GM10847 (cell line): ENCODE measurements at regions not wholly inside any gene's neighbourhood (a gene's known extent, or its start where the extent isn't known, plus 50 kb on each side); places are given as distances from the start of the nearest gene placed in this dataset.

Experiments used
- POLR2A ChIP-seq: IDR thresholded peaks from 2 replicates; pipeline ENCODE4 v1.6.1; 2011; ENCODE audit not compliant: insufficient read length; ENCODE audit errors: extremely low read depth

DNA sequence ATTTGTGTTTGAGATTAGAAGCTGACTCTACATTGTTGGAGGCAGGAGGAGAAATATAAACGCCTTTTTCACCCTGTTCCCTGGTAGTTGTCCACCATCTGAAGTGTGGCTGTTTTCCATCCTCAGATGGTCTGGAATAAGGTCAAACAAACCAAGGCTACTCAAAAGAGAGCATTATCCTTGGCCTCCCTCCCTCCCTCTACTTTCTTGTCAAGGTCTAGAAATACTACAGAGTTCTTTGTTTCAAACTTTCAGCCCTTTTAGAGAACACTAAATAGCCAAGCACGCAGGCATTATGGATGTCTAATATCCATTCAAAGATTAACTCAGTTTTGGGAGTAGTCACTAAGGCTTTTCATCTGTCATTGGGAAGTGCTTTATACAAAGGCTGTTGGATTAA lies 215.8 kb upstream of the ITGA4 start:
- TF ChIP-seq POLR2A = no peak

- no peak for TF ChIP-seq POLR2A
These were observed 215.4 kb upstream of the ITGA4 start for GRCh38 chr2:181241797-181242196.

- no peak for TF ChIP-seq POLR2A
These were observed 214.9 kb upstream of the ITGA4 start for GRCh38 chr2:181242262-181242661.

DNA sequence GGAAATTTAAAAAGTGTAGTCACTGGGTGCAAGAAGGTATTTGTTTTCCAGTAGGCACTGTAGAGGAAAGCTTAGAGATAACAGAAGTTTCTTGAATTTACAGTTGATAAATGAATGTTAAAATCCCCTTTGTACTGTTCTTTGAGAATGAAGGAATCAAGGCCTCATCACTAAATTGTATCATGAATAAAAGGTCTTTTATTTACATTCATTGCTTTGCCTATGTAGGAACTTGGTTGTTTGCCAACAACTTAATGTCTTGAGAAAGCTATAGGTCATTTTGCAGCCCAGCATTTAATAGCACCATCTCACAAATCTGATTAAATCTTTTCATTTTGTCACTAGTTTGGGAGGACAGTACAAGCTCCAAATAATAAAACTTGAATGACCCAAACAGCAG lies 213.9 kb upstream of the ITGA4 start:
- TF ChIP-seq POLR2A = no peak

- TF ChIP-seq POLR2A = no peak
These were observed 206.5 kb upstream of the ITGA4 start for GRCh38 chr2:181250691-181251090.

GRCh38 chr2:181252262-181253148 lies 204.7 kb upstream of the ITGA4 start:
- no peak for TF ChIP-seq POLR2A

DNA sequence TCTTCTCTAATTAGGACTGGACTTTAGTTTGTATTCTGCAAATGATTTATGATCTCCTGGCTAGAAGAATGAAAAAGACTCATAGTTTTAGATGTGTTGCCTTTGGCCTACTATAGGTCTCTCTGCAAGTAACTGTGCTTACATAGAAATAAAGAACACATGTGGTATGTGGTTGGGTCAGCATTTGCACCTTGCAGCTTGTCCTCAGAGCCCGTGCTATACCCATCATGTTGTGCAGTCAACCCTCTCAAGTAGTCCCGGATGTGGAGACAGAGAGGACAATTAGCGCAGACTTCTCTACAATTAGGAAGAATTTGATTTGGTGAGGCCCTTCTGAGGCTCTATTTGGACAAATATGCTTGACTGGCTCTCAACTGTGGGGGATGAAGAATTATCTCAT lies 203.7 kb upstream of the ITGA4 start:
- TF ChIP-seq POLR2A = no peak

DNA sequence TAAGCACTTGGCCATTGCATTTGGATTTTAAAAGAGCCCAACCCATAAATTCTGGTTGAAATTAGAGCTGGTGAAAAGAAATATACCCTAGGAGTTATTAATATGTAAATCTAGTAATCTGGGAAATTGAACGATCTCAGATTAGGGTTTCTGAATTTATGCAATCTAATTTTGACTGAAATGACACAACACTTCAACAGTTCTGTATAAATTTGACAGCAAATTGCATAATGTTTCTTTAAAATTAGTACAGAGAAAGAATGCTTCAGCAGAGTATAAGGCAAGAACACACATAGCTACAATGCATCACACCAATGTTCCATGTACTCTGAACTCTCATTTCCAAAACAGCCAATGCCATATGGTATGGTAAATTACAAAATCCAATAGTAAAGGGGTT lies 201.5 kb upstream of the ITGA4 start:
- no peak for TF ChIP-seq POLR2A

GRCh38 chr2:181258720-181259119 lies 198.5 kb upstream of the ITGA4 start:
- no peak for TF ChIP-seq POLR2A

DNA sequence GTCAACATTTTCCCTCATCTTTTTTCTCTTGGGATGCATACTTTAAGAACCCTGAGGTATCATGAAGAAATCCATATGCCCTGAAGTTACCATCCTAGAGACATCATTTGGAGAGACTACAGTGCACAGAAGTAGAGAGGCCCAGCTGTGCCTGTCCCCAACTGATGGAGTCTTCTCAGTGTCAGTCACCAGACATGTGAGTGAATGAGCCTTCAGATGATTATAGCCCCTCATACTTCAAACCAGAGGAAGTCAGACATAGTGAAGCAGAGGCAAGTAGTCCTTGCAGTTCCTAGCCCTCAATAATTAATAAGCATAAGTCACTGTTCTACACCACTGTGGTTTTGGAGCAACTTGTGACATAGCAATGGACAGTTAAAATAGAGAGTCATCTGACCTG lies 194.4 kb upstream of the ITGA4 start:
- no peak for TF ChIP-seq POLR2A

- no peak for TF ChIP-seq POLR2A
These were observed 193.2 kb upstream of the ITGA4 start for GRCh38 chr2:181264001-181264400.

- TF ChIP-seq POLR2A = no peak
These were observed 192.7 kb upstream of the ITGA4 start for GRCh38 chr2:181264441-181264840.

- TF ChIP-seq POLR2A = no peak
These were observed 190.6 kb upstream of the ITGA4 start for GRCh38 chr2:181266614-181267013.

DNA sequence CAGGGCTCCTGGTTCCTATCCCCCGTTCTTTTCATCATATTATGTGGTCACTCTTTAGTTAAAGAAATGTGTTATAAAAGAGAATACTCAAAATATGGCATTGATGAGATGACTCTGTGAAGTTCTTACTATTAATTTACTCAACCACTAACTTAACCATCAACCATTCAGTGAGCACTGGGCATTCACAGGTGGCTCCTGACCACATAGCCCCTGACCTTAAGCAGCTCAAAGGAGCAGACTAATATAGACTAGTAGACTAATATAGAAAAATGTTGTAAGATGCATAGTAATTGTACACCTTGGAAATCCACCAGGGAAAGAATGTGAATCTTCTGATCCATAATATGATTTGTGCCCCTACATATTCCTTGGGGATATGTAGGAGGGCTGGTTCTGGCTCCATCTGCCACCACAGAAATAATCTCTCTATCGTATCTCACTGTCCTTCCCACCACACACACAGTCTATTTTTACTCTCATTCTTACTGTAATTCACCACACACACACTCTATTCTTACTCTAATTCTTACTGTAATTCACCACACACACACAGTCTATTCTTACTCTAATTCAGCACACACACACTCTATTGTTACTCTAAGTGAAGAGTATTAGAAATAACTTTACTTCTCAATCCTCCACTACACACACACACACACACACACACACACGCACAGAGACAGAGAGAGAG lies 188.9 kb upstream of the ITGA4 start:
- no peak for TF ChIP-seq POLR2A

GRCh38 chr2:181273986-181274385 lies 183.2 kb upstream of the ITGA4 start:
- no peak for TF ChIP-seq POLR2A

DNA sequence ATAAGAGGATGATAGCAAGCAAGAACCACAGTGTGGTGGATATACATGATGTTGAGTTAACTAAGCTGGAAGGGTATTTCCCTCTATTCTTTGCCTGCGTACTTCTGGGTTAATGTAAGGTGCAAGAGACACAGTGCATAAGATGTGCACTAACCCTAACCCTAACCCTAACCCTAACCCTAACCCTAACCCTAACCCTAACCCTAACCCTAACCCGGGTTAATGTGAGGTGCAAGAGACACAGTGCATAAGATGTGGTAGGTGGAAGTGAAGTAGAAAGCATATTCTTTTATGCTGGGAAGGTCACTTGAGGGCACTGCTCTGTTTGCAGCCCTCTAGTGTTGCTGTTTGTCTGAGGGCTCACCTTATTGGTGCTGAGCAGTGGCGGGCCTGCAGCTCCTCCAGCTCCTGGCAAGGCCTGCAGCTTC lies 181.5 kb upstream of the ITGA4 start:
- no peak for TF ChIP-seq POLR2A
